ENCODE measurements at regions not wholly inside any gene's neighbourhood (a gene's known extent, or its start where the extent isn't known, plus 50 kb on each side); places are given as distances from the start of the nearest gene placed in this dataset.
"Not testable (repeated sequence)": the region's sequence is repeated elsewhere in the genome, so short reads cannot be mapped to it uniquely, and the experiment has no call there.

DNA sequence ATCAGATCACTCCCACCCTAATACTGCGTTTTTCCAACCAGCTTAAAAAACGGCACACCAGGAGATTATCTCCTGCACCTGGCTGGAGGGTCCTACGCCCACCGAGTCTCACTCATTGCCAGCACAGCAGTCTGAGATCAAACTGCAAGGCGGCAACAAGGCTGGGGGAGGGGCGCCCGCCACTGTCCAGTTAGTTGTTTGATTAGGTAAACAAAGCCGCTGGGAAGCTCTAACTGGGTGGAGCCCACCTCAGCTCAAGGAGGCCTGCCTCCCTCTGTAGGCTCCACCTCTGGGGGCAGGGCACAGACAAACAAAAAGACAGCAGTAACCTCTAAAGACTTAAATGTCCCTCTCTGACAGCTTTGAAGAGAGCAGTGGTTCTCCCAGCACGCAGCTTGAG lies 463.0 kb upstream of the CADM1 start:
- in situ Hi-C loops (cut with HindIII; ENCODE audit: low sequenced_read_pairs), result not testable (repeated sequence)

DNA sequence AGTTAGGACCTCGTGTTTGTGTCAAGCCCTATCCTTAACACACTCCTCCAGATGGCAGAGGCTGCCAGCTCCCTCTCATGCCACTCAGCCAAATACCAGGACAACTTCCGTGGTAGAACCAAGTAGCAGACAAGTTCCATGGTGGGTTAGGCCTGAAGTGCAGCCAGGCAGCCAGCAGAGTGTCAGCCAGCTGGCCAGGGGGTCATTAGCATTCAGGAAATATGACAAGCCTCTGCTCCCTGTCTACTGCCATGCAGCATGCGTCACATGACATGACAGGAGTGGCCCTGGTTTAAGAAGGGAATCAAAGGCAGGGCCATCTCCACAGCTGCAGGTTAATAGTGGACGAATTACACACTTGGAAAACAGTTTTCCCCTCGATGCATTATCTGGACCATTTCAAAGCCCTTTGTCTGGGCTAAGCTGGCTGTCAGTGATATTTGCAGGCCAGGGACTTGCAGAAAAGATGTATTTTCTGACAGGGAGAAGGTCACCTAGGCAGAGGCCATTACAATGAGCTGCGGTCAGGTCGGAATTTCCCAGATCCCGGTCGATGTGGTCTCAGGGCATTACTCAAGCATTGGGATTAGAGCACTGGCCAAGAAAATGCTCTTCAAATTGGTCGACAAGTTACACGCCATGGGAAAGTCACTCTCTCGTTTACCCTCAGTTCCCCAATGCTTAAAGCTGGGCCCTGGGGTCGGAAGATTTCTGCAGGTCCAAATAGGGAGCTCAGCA lies 461.7 kb upstream of the CADM1 start:
- in situ Hi-C loops (cut with HindIII; ENCODE audit: low sequenced_read_pairs), result no loop called here

DNA sequence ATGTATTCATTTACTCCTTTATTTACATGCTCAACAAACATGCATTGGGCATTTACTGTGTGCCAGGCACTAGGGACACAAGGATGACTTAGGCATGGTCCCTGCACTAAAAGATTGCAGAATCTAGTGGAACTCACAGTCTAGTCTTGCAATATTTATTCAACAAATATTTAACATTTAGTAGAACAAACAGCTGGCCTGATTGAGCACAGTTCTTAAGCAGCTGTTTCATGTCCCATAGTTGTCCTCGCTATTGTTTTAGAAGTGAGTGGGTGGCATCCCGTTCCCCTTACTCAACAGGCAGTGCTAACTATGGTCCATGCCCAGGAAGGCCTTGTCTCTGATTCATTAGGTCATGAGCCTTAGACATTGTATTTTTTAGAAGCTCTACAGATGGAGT lies 459.9 kb upstream of the CADM1 start:
- in situ Hi-C loops (cut with HindIII; ENCODE audit: low sequenced_read_pairs), result no loop called here

GRCh38 chr11:115963156-115963555 lies 458.9 kb upstream of the CADM1 start:
- in situ Hi-C loops (cut with HindIII; ENCODE audit: low sequenced_read_pairs), result no loop called here

GRCh38 chr11:115961159-115962003 lies 457.2 kb upstream of the CADM1 start:
- in situ Hi-C loops (cut with HindIII; ENCODE audit: low sequenced_read_pairs), result no loop called here

DNA sequence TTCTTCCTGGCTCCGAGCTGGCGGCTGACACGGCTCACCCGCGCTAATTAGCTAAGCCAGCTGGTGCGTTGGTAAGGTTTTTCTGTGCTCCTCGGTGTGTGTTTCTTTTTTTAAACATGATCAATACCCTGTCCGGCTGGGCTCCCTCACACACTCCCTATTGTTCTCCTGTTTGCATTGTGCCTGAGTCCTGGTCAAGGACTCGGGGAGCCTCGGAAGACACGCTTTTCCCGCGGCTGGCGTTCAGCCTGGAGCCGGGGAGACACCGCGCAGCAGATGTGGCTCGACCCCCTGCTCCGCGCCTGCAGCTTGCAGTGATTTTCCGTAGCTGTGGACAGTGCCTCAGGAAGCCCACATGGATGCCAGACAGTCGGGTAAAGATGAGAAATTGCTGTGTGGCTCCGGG lies 454.9 kb upstream of the CADM1 start:
- in situ Hi-C loops (cut with HindIII; ENCODE audit: low sequenced_read_pairs), result no loop called here

- in situ Hi-C loops (cut with HindIII; ENCODE audit: low sequenced_read_pairs), result no loop called here
Measured at GRCh38 chr11:115958089-115959000, 454.1 kb upstream of the CADM1 start.

GRCh38 chr11:115955803-115956202 lies 451.6 kb upstream of the CADM1 start:
- in situ Hi-C loops (cut with HindIII; ENCODE audit: low sequenced_read_pairs), result no loop called here

DNA sequence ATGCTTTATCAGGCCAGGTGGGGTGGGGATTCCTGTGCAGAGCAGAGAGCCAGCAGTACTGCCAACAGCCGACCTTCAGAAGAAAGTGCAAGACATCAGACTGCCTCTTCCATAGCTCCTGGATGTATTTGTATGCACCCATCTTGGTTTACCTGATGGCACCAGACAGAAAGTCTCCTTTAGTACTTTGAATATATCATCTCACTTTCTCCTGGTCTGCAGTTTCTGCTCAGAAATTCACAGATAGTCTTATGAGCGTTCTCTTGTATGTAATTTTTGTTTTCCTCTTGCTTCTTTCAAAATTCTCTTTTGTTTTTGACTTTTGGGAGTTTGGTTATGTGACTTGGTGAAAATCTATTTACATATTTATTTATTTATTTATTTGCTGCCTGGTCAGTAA lies 446.4 kb upstream of the CADM1 start:
- in situ Hi-C loops (cut with HindIII; ENCODE audit: low sequenced_read_pairs), result no loop called here

DNA sequence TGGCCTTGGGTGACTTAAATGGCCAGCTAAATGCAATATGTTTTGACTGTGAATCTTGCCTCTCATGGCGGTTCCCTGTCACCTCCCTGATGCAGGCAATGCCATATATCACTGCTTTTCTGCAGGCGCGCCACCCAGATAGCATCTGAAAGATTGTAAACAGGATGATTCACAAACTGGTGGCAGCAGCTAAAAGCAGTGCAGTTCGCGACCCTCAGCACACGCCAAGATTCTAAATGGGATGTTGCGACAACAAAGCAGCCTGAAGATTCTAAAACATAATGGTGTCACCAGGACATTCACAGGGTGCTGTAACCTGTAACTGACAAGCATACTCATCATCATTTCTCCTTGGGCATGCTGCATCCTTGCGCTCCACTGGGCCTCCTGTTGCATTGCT lies 440.4 kb upstream of the CADM1 start:
- in situ Hi-C loops (cut with HindIII; ENCODE audit: low sequenced_read_pairs), result no loop called here

DNA sequence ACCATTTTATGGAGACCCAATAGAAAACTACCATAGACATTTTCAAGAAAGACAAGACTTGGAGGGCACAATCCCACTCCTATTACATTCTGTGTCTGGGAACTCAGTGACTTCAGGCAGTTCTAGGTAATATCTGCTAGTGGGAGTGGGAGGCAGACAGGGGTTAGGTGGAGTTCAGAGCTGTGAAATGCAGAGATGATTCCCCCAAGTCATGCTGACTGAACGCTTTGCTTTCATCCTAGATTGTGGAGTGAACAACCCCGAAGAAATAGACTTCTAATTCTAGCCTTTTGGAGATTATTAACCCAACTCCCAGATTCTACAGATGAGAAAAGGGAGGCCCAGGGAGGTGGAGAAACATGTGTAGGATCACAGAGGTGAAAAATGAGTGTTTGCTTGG lies 437.8 kb upstream of the CADM1 start:
- in situ Hi-C loops (cut with HindIII; ENCODE audit: low sequenced_read_pairs), result no loop called here

GRCh38 chr11:115941481-115941993 lies 437.3 kb upstream of the CADM1 start:
- in situ Hi-C loops (cut with HindIII; ENCODE audit: low sequenced_read_pairs), result no loop called here

DNA sequence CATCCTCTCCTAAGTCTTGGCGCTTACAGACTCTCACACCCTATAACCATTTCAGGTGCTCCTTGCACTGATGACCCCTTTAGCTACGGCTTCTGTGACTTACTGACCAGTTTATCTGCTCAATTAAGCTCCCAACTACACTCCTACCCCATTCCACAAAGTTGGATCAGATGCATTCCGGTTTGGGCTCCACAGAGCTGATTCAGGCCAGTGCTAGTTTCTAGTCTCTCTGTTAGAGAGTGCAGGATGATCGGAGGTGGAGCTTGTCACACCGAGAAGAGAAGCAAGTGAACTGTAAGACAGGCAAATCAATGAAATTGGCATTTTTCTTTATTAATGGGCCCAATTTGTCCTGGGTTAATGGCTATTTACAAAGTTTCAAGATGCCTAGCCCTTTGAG lies 436.8 kb upstream of the CADM1 start:
- in situ Hi-C loops (cut with HindIII; ENCODE audit: low sequenced_read_pairs), result no loop called here

GRCh38 chr11:115939731-115940421 lies 435.7 kb upstream of the CADM1 start:
- in situ Hi-C loops (cut with HindIII; ENCODE audit: low sequenced_read_pairs), result no loop called here

DNA sequence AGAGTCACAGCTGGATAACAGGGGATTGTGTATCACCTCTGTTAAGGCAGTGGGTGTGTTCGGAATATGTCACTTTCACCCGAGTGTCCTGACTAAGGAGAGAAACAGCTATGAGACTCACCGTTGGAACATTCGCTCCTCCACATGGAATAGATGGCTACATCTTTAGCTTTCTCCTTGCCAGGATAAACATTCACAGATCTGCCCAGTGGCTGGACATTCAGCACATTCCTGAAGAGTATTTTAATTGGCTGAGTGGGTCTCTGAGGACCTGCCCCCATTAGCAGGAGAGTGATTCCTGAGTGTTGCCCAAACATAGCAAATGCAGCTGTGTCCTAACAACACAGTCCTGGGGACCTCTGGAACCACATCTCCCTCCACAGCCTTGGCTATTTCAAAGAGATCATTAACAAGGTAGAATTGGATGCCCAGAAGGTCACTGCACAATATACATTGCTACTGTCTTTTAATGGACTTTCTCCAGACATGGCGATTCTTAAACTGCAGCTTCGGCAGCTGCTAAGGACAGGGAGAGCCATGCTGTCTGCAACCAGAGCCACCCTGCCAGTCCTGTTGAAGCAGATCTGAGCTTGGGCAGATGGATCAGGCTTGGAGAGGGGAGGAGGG lies 435.0 kb upstream of the CADM1 start:
- in situ Hi-C loops (cut with HindIII; ENCODE audit: low sequenced_read_pairs), result no loop called here

- in situ Hi-C loops (cut with HindIII; ENCODE audit: low sequenced_read_pairs), result no loop called here
Measured at GRCh38 chr11:115933564-115933963, 429.3 kb upstream of the CADM1 start.

GRCh38 chr11:115931548-115932083 lies 427.4 kb upstream of the CADM1 start:
- in situ Hi-C loops (cut with HindIII; ENCODE audit: low sequenced_read_pairs), result no loop called here

- in situ Hi-C loops (cut with HindIII; ENCODE audit: low sequenced_read_pairs), result no loop called here
Measured at GRCh38 chr11:115930886-115931547, 426.8 kb upstream of the CADM1 start.

DNA sequence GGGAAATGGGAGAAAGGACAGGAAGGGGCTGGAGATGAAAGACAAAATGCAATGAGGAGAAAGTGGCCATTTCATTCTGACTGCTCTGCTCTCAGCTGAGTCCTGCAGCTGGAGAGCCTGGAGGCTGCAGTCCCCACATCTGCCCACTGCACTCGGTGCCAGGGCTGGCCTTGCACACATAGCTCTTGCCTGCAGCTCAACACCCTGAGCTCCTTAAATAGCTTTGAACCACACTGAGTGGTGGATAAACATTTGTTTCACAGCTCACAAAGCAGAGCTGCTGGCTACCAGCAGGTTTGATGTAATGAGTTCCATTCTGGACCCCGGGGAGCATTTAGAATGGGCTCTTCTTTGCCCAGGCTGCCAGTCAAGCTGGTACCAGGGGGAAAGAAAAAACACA lies 426.1 kb upstream of the CADM1 start:
- in situ Hi-C loops (cut with HindIII; ENCODE audit: low sequenced_read_pairs), result no loop called here

All from endothelial cell of hepatic sinusoid (primary cell).